Activated T-helper 1 cell treated with anti-CD3 and anti-CD28 coated beads, Interleukin-12 subunit alpha, Interleukin-12 subunit beta, Interleukin-2, Interleukin-4 antibody, amounts not matched to agents 30 ng/mL and 10 ng/mL and 1 ng/mL, durations not matched to agents 14 hours and 24 hours and 36 hours (primary cell): ENCODE measurements at regions not wholly inside any gene's neighbourhood (a gene's known extent, or its start where the extent isn't known, plus 50 kb on each side); places are given as distances from the start of the nearest gene placed in this dataset.

Source experiments
- DNase-seq: peaks from one replicate; pipeline ENCODE4 v3.0.0; 2021; ENCODE audit warnings: low spot score
- H3K27ac Mint-ChIP-seq: one replicate; pipeline ENCODE4 v1.8.0; 2021; ENCODE audit warnings: mild to moderate bottlenecking, mixed read lengths
- H3K27me3 Mint-ChIP-seq: one replicate; pipeline ENCODE4 v1.8.0; 2022; ENCODE audit warnings: mild to moderate bottlenecking, moderate library complexity, mixed read lengths; ENCODE audit not compliant: insufficient read depth
- H3K36me3 Mint-ChIP-seq: one replicate; pipeline ENCODE4 v1.8.0; 2021; ENCODE audit warnings: low read depth, mixed read lengths
- H3K4me1 Mint-ChIP-seq: one replicate; pipeline ENCODE4 v1.8.0; 2021; ENCODE audit warnings: low read depth, mixed read lengths
- H3K4me3 Mint-ChIP-seq: one replicate; pipeline ENCODE4 v1.8.0; 2021; ENCODE audit warnings: mild to moderate bottlenecking, moderate library complexity, mixed read lengths
- H3K9me3 Mint-ChIP-seq: one replicate; pipeline ENCODE4 v1.8.0; 2021; ENCODE audit warnings: mixed read lengths
- intact Hi-C: fragments of 100-400 bp; cut with micrococcal nuclease; formaldehyde crosslinking; loops from one replicate; pipeline ENCODE4 v1.15.1; 2024

DNA sequence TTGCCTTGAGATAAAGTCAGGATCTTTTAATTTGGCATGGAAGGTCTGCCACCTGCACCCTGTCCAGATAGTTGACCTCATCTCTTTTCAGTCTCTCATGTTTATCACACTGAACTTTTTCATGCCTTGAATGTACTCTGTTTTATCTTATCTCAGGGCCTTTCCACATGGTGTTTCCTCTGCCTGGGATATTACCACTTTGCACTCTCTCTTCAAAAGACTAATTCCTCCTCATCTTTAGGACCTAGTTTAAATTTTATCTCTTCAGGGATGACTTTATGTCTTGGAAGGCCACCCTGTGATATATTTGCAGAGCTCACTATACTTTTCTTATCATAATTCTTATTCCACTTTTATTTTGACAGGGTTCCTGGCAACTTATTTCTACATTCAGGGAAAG, 150.0 kb downstream of the DNAJB9 start:
- no peak overlapping the region for H3K27ac Mint-ChIP-seq
- no peaks in the 10 kb centered on the region for H3K36me3 Mint-ChIP-seq
- no peaks in the 10 kb centered on the region for H3K4me1 Mint-ChIP-seq
- no peak for DNase-seq
- no peak overlapping the region for H3K4me3 Mint-ChIP-seq
- intact Hi-C loops = no loop called here
- H3K27me3 Mint-ChIP-seq = no peaks in the 10 kb centered on the region
- no peaks in the 10 kb centered on the region for H3K9me3 Mint-ChIP-seq

DNA sequence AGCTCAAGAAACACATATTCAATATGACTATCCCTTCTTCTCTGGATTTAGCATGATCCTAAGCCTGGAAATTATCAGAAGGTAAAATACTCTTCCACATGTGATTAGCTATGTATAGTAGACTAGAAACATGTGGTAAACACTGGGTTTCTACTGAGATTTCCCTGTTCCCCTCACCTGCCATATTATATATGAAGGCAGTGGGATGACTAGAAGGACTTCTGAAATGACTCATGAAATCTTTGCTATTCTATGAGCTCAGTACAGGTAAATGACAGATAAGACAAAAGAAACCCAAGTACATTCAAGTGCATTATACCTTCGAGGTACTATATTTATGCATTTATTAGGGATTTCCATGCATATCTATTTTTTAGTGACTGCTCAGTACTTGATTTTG, 152.9 kb downstream of the DNAJB9 start:
- H3K4me3 Mint-ChIP-seq = no peak overlapping the region
- no peaks in the 10 kb centered on the region for H3K4me1 Mint-ChIP-seq
- intact Hi-C loops = no loop called here
- no peaks in the 10 kb centered on the region for H3K9me3 Mint-ChIP-seq
- no peak overlapping the region for H3K27ac Mint-ChIP-seq
- DNase-seq = no peak
- no peaks in the 10 kb centered on the region for H3K36me3 Mint-ChIP-seq
- H3K27me3 Mint-ChIP-seq = no peaks in the 10 kb centered on the region

DNA sequence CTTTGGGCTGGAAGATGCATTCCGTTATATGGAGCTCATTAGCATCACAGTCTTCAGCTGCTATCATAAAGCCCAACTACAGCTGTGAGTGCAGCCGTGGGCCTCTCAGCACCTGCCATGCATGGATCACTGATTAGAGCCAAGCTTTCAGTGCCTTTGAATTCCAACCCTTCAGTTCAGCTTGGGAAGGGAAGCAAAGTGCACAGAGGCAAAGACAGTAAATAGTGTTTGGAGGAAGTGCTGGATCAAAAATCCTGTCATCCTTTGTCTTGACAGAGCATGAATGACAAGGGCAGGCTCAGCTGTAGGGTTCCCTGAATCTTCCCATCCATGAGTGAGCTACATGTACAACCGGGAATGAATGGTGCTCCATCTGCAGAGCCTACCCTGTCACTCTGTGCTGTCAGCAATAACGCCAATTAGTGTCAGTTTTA, 153.7 kb downstream of the DNAJB9 start:
- no peaks in the 10 kb centered on the region for H3K27me3 Mint-ChIP-seq
- DNase-seq = no peak
- no peak overlapping the region for H3K4me3 Mint-ChIP-seq
- no peak overlapping the region for H3K27ac Mint-ChIP-seq
- no peaks in the 10 kb centered on the region for H3K9me3 Mint-ChIP-seq
- H3K4me1 Mint-ChIP-seq = no peaks in the 10 kb centered on the region
- H3K36me3 Mint-ChIP-seq = no peaks in the 10 kb centered on the region
- intact Hi-C loops = no loop called here

DNA sequence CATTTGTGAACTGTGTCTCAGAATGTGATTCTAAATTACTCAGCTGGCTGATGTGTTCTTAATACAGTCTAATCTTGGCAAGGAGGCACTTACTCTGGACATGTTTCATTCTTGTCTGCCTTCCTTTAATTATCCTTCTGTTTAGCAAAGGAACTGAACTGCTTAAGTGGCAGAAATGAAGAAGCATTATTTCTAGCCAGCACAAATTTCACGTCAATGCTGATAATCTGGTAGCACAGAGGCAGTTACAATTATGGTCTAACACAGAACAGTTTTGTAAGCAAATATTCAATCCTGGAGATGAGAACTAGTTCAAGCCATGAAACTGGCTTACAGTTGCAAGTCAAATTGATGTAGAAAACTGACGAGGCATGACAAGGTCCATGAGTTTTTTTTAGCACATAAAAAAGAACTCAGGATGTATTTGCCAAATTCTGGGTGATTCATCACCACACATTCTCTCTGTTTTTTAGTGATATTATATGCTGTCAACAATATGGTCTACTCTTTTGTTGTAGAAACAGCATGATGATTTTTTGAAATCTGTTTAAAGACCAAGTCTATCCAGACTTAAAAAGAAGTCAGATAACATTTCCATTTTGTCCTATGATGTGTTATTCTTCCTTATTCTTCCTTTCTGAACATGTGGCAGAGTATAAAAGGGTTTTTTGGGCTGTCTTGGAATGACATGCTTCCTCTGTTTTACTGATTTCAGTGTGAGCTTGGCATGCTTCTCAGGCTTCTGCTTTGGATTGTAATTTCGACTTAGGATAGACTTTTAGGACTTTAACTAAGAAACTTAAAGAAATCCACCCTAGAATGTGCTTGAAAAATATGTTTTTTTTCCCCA, 154.8 kb downstream of the DNAJB9 start:
- H3K27ac Mint-ChIP-seq = no peak overlapping the region
- no peaks in the 10 kb centered on the region for H3K36me3 Mint-ChIP-seq

DNA sequence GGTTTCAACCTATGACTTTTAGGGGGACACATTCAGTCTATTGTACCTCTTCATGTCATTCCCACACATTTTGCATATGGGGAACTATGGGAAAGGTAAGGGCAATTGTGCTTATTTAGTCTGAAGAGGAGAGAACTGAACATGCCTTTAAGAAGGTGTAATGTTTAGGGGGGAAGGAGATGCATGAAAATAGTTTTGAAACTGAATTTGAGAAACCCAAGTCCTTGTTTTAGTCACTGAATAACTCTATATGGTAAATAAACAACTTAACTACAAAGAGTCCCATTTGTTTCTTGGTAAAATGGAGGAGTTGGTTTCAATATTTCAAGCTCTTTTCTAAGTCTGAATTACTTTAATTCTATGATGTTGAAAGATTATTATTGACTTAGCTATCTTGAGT, 166.1 kb downstream of the DNAJB9 start:
- H3K27ac Mint-ChIP-seq = no peak overlapping the region

More for the DNA sequence above, 154.8 kb downstream of the DNAJB9 start:
- H3K4me3 Mint-ChIP-seq = no peak overlapping the region
- no peaks in the 10 kb centered on the region for H3K27me3 Mint-ChIP-seq
- H3K4me1 Mint-ChIP-seq = no peaks in the 10 kb centered on the region
- no peaks in the 10 kb centered on the region for H3K9me3 Mint-ChIP-seq
- DNase-seq = no peak
- intact Hi-C loops = no loop called here

DNA sequence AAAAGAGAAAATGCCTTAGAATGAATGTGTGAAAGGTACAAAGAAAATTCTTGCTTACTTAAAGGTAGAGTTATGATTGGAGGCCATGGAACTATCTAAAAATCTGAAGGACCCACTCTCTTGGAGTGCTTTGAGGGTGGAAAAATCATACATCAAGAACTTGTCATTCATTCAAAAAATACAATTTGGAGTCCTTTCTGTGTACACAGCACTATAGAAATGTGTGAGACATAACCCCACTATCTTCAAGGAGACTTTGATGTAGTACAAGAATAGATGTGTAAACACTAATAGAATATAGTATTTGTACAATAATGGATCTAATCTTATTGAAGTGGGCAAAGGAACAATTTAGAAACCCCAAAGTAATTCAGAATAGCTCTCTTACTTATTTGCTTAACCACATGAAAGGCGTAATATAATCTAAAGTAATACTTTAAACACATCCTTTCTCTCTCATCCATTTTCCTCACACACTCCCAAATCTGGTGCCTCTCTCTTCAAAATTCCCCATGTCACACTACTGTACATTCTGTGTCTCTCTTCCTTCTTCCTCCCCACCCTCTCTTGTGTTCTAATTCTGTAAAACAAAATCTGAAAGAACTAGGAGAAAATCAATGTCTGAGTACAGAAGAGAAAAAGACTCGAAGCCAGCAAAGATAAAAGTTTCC, 166.7 kb downstream of the DNAJB9 start:
- Mint-ChIP-seq H3K36me3 (no peaks in the 10 kb centered on the region), H3K9me3 (peaks cover 3% of the 10 kb centered on the region), H3K4me1 (no peaks in the 10 kb centered on the region), H3K27me3 (no peaks in the 10 kb centered on the region), H3K27ac (no peak overlapping the region), H3K4me3 (no peak overlapping the region)
- no peak for DNase-seq
- intact Hi-C loops = no loop called here

More for the DNA sequence above, 166.1 kb downstream of the DNAJB9 start:
- no peak for DNase-seq
- no peak overlapping the region for H3K4me3 Mint-ChIP-seq
- H3K36me3 Mint-ChIP-seq = no peaks in the 10 kb centered on the region
- no peaks in the 10 kb centered on the region for H3K27me3 Mint-ChIP-seq
- intact Hi-C loops = no loop called here
- peaks cover 3% of the 10 kb centered on the region for H3K9me3 Mint-ChIP-seq
- H3K4me1 Mint-ChIP-seq = no peaks in the 10 kb centered on the region

DNA sequence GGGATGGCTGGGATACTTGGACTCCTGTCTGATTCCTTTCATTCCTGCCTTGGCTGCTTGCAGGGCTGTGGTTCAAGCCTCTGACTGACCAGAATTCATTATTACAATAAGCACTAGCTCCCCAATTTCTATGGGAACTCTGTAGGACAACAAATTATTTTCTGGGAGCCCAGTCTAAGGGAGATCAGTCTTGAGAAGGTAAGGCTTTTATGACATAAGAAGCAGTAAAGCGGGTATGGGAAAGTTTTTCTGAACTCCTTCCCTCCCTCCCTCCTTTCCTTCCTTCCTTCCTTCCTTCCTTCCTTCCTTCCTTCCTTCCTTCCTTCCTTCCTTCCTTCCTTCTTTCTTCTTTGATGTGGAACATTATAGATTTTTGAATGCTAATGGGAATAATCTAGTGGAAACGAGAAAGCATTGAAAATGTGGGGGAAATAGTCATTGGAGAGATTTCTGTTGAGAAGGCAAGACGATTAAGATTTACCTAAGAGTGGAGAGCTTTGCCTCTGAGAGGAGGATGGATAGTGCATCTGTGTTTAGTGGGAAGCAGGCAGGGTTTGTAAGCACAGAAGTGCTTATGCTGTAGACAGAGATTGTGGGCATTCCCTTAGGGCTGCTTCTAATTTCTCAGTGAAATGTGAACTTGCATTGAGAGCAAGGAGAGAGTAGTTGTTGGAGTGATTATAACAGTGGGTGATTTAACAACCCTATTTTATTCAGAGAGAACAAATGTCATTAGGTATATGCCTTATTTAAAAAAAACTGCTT, 201.5 kb downstream of the DNAJB9 start:
- Mint-ChIP-seq H3K4me1 (no peaks in the 10 kb centered on the region), H3K9me3 (no peaks in the 10 kb centered on the region), H3K27me3 (no peaks in the 10 kb centered on the region), H3K36me3 (no peaks in the 10 kb centered on the region), H3K4me3 (no peak overlapping the region), H3K27ac (no peak overlapping the region)
- intact Hi-C loops = no loop called here
- DNase-seq = no peak

DNA sequence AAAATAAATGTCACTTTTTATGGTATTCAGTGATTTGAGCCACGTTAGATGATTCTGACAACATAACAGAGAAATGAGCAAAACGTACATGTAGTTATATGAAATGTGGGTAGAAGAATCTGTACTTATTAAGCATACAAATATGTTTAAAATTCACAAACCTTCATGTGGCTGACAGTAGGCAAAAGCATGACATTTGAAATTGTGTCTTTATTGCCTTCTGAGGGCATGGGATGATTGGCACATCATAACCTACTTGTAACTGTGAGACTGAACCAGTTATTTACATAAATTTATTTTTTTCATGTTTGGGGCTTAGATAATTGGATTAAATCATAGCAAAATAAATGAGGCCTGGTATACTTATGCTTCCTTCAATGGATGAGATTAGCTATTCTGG, 202.2 kb downstream of the DNAJB9 start:
- Mint-ChIP-seq H3K36me3 (no peaks in the 10 kb centered on the region), H3K27ac (no peak overlapping the region), H3K4me3 (no peak overlapping the region), H3K9me3 (no peaks in the 10 kb centered on the region), H3K27me3 (no peaks in the 10 kb centered on the region), H3K4me1 (no peaks in the 10 kb centered on the region)
- no peak for DNase-seq
- intact Hi-C loops = no loop called here

DNA sequence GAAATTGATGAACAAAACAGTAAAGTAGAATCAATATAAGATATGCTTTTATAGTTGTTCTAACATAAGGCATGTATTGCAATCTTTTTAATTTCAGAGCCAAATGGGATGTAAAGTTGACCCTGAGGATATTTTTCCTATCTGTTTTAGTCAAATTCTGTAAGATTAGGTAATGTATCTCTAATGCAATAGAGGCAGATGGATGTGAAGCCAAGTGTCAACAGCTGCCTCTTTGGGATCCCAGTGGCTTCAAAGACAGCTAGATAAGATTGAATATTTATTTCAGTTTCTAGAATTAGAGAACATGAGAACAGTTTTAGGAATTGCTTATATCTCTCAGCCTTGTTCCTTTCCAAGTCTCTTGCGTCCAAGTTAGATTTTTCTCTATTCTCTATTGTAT, 208.3 kb downstream of the DNAJB9 start:
- DNase-seq = no peak
- intact Hi-C loops = no loop called here
- Mint-ChIP-seq H3K27ac (no peak overlapping the region), H3K36me3 (no peaks in the 10 kb centered on the region), H3K27me3 (no peaks in the 10 kb centered on the region), H3K9me3 (no peaks in the 10 kb centered on the region), H3K4me3 (no peak overlapping the region), H3K4me1 (no peaks in the 10 kb centered on the region)

DNA sequence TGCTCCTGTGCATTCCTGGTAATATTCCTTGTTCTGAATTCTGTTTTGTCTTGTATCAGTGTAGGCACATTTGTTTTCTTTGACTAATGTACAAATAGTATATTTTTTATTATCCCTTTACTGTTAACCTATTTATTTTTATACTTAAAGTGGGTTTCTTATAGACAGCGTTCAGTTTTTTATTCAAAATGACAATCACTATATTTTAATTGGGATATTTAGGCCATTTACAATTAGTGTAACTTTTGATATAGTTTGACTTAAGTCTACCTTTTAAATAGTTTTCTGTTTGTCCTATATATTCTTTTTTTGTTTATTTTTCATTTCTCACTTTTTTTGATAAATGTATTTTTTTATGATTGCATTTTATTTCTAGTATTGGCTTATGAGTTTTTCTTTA, 219.8 kb downstream of the DNAJB9 start:
- H3K4me3 Mint-ChIP-seq = no peak overlapping the region
- intact Hi-C loops = no loop called here
- no peaks in the 10 kb centered on the region for H3K36me3 Mint-ChIP-seq
- no peaks in the 10 kb centered on the region for H3K27me3 Mint-ChIP-seq
- H3K9me3 Mint-ChIP-seq = no peaks in the 10 kb centered on the region
- H3K27ac Mint-ChIP-seq = no peak overlapping the region
- DNase-seq = no peak
- H3K4me1 Mint-ChIP-seq = no peaks in the 10 kb centered on the region

DNA sequence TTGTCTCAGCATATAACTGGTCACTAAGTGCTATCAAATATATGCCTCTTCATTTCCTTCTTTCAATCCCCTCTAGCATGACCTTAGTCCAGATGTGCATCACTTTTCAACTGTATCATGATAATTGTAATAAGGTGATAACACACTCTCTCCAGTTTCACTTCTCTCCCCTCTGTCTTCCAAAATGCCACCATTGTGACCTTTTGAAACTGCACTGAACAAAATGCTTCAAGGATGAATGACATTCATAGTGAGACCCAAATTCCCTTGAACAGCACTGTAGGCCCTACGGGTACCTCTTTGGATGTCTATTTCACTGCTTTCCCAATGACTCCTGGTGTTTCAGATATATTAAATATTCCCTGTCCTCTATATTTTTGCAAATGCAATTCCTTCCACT, 224.8 kb downstream of the DNAJB9 start:
- intact Hi-C loops = no loop called here
- H3K27ac Mint-ChIP-seq = no peak overlapping the region
- no peaks in the 10 kb centered on the region for H3K36me3 Mint-ChIP-seq
- H3K27me3 Mint-ChIP-seq = no peaks in the 10 kb centered on the region
- H3K9me3 Mint-ChIP-seq = no peaks in the 10 kb centered on the region
- no peak overlapping the region for H3K4me3 Mint-ChIP-seq
- DNase-seq = no peak
- H3K4me1 Mint-ChIP-seq = no peaks in the 10 kb centered on the region

DNA sequence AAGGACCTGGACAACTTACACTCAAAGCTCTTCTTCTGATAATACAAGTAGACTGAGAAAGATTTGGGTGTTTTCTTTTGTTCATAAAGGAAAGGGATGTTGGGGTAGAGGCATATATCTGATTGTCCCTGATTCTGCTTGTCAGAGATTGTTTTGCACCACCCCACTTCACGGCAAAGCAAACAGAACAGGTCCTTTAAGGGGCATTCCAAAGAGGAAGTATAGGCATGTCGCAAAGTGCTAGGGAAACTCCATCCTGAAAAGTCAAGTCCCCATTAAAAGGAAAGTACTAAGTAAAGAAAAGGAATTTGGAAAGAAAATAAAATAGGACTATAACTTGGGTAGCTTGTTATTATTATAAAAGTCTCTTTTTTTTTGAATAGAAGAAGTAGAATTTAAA, 233.0 kb downstream of the DNAJB9 start:
- intact Hi-C loops = no loop called here
- H3K9me3 Mint-ChIP-seq = no peaks in the 10 kb centered on the region
- DNase-seq = no peak
- no peak overlapping the region for H3K27ac Mint-ChIP-seq
- H3K36me3 Mint-ChIP-seq = no peaks in the 10 kb centered on the region
- no peak overlapping the region for H3K4me3 Mint-ChIP-seq
- no peaks in the 10 kb centered on the region for H3K27me3 Mint-ChIP-seq
- H3K4me1 Mint-ChIP-seq = no peaks in the 10 kb centered on the region

DNA sequence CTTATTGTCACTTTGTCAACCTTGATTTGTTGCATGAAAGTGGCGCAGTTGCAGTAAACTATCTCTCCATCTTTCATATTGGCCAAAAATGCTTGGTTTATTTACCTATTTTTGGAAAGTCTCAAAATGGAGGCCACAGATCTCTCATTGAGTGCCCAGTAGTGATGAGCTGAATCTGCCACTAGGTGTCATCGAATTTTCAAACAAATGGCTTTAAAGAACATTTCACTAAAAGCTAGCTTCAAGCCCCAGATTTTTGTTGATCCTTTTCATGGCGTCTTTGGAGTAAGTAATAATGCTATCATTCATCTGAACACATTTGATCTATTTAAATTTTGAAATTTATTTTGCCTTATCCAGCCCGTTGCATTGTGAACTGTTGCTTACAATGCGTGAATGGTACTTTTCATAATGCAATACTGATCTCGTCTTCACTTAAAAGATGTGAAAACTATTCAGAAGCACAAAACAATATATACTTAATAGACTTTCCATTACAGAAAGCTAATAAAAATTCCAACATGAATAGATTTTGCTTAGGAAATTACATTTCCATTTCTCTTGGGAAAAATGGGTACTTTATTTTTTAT, 236.2 kb downstream of the DNAJB9 start:
- no peaks in the 10 kb centered on the region for H3K27me3 Mint-ChIP-seq
- H3K27ac Mint-ChIP-seq = no peak overlapping the region
- no peak overlapping the region for H3K4me3 Mint-ChIP-seq

More for the DNA sequence above, 236.2 kb downstream of the DNAJB9 start:
- Mint-ChIP-seq H3K4me1 (no peaks in the 10 kb centered on the region), H3K9me3 (no peaks in the 10 kb centered on the region), H3K36me3 (no peaks in the 10 kb centered on the region)
- DNase-seq = no peak
- intact Hi-C loops = no loop called here
